HG02884 (cell line): ENCODE measurements at regions not wholly inside any gene's neighbourhood (a gene's known extent, or its start where the extent isn't known, plus 50 kb on each side); places are given as distances from the start of the nearest gene placed in this dataset.
"Not testable (repeated sequence)": the region's sequence is repeated elsewhere in the genome, so short reads cannot be mapped to it uniquely, and the experiment has no call there.

ENCODE experiments used
- ATAC-seq: cut with Tn5 transposase; IDR thresholded peaks from one replicate; pipeline ENCODE4 v1.9.1; 2021; ENCODE audit warnings: mild to moderate bottlenecking, moderate library complexity; ENCODE audit not compliant: unreplicated experiment

DNA sequence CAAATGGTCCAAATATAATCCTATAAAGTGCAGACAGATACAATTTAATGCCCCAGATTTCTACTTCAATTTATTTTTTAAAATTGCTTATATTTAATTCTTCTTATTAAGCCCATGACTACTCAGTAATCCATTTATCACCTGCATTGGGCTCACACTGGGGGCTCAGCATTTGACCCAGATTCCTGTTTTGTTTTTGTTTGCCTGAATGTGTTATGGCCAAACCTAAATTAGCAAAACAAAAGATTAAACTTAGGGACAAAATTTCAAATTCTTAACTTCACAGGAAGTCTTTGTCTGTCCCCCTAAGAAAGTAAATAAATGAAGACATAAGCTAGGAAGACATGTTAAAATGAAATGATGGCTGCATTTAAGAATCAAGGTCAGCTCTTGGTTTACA lies 322.3 kb downstream of the RMST start:
- no peak for ATAC-seq

DNA sequence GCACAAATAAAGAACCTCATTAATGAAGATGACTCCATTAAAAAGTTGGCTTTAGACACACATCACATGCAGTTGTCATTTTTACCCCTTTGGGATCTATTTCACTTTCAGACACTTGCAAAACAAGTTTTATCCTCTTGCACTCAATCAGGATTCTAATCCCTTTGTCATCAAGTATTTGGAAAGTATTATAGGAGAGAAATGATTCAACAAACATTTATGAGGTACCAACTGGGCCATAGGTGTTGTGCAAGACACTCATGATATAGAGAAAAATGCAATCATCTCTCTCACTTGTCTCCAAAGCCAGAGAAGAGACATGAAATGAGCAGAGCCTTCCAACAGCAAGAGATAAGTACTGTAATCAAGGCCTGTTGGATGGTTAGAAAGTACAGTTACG lies 327.7 kb downstream of the RMST start:
- ATAC-seq = no peak

DNA sequence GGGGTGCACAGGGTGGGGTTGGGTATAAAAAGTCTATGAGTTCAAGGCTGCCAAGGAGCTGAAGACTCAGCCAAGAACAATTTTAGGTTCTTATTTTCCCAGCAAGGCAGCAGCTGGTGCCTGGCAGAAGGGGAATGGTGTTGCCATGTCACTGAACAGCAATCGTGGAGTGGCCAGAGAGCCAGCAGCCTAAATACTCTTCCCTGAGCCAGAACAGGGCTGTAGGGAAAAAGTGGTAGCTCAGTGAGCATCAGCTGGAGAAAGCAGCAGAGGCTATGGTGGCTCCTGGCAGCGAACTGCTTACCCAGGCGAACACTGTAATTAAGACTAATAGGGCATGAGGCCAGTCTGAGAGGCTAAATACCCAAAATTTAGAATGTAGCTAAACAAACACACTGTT lies 334.9 kb downstream of the RMST start:
- ATAC-seq = no peak

DNA sequence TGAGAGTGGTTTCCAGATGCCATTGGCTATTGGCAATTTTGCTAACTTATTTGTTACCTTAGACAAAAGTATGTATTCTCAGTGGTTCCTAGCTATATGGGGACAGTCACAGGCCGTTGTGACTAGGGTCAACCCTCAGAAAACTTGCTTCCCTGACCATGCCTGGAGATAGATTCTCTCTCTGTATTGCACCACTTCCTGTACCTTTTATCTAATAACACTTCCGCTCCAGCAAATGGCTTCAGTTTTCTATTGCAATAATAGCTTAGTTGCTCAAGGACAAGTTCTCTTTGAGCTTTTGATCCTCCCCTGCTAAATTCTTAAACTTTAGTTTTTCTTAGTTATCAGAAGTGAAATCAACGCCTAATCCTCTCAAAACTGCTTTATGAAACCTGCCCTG lies 338.0 kb downstream of the RMST start:
- ATAC-seq = no peak

DNA sequence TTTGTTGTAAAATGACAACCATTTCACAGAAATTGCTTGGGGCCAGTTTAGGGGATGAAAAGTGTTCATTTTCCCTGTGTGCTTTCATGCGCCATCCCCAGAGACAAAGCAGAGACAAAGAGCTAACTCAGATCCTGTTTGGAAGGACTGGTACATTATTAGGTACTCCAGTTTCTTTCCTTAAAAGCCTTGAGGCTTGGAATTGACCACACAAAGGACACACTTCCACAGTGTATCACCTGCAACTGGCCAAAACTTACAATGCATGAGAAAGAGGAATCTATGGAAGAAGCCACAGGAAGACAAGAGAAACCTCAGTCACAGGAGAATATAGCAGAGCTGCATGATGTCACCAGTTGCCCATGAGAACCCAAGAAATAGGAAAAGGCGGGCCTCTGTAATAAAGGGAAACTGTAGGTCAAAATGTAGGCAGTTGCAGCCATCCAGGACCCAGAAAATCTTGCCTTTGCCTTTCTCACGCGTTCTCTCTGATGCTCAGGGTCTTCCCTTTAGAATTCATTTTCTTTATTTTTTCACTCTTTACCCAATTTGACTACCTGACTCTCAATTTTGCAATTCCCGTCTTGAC lies 339.0 kb downstream of the RMST start:
- ATAC-seq = no peak

GRCh38 chr12:97805146-97805545 lies 342.5 kb downstream of the RMST start:
- ATAC-seq = no peak

GRCh38 chr12:97813301-97813700 lies 350.7 kb downstream of the RMST start:
- ATAC-seq = no peak

DNA sequence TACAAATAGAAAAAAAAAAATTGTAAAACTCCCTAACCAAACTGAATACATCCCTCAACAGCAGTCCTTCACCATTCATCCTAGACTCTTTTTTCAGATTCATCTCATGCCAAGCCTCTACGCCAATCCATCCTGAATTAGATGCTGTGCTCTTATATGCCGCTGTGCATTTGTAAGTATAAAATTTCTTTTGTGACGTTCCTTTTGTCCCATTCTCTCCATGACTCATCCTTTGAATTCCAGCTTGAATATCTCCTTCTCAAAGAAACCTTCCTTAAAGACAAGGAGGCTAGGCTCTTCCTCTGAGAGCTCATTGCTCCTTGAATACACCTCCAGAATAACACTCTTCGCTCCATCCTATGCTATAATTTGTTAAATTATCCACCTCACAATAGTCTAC lies 359.2 kb downstream of the RMST start:
- no peak for ATAC-seq

GRCh38 chr12:97835541-97835940 lies 372.9 kb downstream of the RMST start:
- no peak for ATAC-seq

DNA sequence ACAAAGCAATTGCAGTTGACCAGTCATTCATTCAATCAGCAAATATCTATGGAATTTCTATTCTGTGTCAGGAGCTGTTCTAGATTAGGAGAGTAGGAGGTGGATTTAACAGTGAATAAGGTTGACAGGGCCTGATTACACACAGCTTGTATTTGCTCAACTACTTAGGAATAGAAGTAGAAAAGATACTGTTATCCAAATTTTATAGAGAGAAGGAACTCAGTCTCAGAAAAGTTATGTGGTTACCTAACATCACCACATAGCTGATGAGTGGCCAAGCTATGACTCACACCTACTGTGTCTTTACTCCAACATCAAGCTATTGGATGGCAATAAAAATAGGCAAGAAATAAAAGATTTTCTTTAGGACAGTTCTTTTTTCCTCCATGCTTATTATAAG lies 374.8 kb downstream of the RMST start:
- no peak for ATAC-seq

GRCh38 chr12:97848051-97848450 lies 385.4 kb downstream of the RMST start:
- no peak for ATAC-seq

DNA sequence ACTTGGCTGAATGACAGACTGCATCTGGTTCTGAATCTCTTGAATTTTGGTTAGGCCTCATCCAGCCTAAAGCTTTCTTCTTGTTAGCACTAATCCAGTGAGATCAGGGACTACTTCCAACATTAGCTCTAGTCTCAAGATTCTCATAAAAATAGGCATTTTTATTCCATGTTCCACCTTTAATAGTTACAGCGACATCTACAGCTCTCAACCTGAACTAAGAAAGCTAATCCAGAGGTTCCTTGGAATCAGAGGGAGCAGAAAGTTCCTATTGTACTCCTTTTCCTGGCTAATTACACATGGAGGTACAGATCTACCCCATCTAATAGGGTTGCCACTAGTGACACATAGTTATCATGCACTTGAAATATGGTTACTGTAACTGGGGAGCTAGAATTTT lies 391.9 kb downstream of the RMST start:
- ATAC-seq = no peak

- ATAC-seq = no peak
Observed at GRCh38 chr12:97862072-97862471, 399.5 kb downstream of the RMST start.

DNA sequence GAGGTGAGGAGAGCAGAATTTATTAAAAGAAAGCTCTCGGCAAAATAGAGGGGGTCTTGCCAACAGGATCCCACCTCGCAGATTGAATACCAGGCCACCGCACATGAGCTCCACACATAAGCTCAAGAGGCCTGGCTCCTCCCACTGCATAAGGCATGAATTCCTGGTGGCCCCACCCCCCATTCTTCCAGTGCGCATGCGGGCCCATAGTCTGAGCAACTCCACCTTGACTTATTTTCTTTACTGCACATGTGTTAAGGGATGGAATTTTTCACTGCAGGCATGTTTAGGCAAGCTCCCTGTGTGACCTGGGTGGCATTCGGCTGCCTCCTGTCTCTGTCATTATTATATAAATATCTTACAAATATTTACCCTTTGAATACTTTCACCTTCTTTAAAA lies 412.5 kb downstream of the RMST start:
- ATAC-seq = no peak

DNA sequence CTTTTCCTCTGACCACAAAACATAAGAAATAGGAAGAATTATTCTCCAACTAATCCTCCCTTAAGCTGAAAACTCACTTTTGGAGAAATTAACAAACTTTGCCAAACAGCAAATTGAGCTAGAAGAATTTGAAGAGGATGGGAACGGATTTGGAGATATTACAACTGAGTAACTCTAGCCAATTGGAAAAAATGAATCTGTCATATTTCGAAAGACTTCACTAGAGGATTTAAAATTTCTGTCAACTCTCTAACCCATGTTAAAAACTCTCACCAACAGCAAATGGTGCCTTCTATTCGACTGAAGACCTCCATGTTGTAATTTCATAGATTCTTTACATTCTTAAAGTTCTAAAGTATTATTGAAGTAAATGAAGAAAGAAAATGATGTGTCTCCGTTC lies 414.2 kb downstream of the RMST start:
- no peak for ATAC-seq

GRCh38 chr12:97877404-97877803 lies 414.8 kb downstream of the RMST start:
- ATAC-seq = no peak

DNA sequence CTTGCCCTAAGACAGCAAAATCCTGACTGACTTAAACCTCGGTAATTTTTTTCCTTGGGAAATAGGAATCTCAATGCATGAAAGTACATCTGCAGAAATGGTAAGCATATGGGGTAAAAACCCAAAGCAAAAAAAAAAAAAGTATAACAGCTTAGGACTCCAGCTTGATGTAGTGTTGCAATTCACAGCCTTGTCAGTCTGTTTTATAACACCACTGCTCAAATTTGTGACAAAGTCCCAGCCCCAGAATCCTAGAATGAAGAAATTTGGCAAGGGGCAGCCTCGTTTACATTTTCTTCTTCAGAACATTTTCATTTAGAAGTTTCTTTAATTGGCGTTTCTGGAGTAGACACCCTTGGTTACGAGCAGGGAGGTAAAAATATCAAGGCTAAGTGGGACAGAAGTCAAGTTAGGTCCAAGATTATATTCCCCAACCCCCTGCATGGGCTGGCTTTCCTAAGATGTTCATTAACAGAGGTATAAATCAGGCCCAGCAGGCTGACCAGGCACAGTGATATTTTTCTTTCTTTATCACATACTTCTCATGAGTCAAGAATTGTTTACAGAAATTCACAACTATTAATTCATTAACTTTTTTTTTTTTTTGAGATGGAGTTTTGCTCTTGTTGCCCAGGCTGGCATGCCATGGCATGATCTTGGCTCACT lies 424.0 kb downstream of the RMST start:
- no peak for ATAC-seq

- not testable (repeated sequence) for ATAC-seq
Observed at GRCh38 chr12:97897881-97898280, 435.3 kb downstream of the RMST start.

DNA sequence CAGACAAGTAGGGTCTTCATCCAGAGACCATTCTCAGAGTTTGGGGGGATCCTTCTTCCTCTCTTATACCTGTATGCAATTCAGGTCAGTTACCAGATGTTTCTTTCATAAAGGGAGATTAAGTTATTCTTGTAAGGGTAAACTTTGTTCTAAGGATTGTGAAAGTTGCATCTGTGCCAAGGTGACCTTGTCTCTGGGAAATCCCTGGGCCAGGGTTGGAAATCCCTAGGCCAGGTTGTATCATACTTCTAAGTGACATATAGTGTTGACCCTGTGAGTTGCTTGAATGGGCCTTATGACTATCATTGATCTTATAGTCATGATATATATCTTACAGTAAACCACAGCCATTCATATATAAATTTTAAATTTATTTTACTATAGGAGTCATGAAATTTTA lies 436.9 kb downstream of the RMST start:
- ATAC-seq = no peak

DNA sequence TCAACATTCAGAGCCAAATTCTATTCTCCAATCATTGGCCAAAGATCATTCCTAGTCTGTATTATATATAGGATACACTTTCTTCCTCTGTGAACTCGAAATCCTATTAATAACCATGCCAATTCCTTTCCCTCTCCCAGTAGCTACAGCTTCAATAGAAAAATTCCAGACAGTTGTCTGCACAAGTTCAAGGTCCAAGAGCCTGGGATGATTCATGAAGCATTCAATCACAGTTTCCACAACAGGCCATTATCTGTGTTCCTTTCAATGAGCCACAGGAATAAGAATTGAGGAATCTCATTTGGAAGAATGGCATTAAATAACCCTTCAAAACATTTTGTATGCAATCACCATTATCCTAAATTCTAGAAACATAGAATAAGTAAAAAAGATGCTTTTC lies 437.4 kb downstream of the RMST start:
- no peak for ATAC-seq

- ATAC-seq = no peak
Observed at GRCh38 chr12:97903356-97903755, 440.8 kb downstream of the RMST start.

- no peak for ATAC-seq
Observed at GRCh38 chr12:97907504-97907903, 444.9 kb downstream of the RMST start.

GRCh38 chr12:97910559-97910958 lies 448.0 kb downstream of the RMST start:
- no peak for ATAC-seq
